GM12878 (cell line): ENCODE measurements at regions not wholly inside any gene's neighbourhood (a gene's known extent, or its start where the extent isn't known, plus 50 kb on each side); places are given as distances from the start of the nearest gene placed in this dataset.

Source experiments
- ATAC-seq: fragments of 200-7000 bp; cut with Tn5 transposase; 3 replicates; pipeline ENCODE4 v1.9.1; 2020; ENCODE audit warnings: mild to moderate bottlenecking, moderate library complexity
- BruUV-seq: library from RNA; stranded (reverse); fragments of 400-500 nt; replicated peaks from 2 replicates; lab custom pipeline; 2021; lab: Mats Ljungman, UMichigan
- CTCF ChIA-PET: fragments of 300-600 bp; sonication (Branson Sonifier 250); formaldehyde crosslinking; extraction: SDS; loops from one replicate; lab custom pipeline; 2021; ENCODE audit warnings: inconsistent platforms; lab: Yijun Ruan, JAX
- POLR2A ChIA-PET: fragments of 350-600 bp; formaldehyde crosslinking; extraction: SDS; loops from one replicate; lab custom pipeline; 2021; ENCODE audit warnings: inconsistent platforms; lab: Charles Lee
- RAD21 ChIA-PET: fragments of 300-600 bp; sonication (Branson Sonifier 250); formaldehyde crosslinking; loops from one replicate; lab custom pipeline; 2023; ENCODE audit warnings: antibody characterized with exemption; ENCODE audit not compliant: unreplicated experiment; lab: Charles Lee
- SMC1A ChIA-PET: fragments of 300-600 bp; sonication (Branson Sonifier 250); formaldehyde crosslinking; loops from one replicate; lab custom pipeline; 2023; ENCODE audit not compliant: unreplicated experiment, uncharacterized antibody; lab: Charles Lee
- DNase-seq: peaks from one replicate; pipeline ENCODE4 v3.0.0-alpha.2; 2011; ENCODE audit warnings: low read depth, low spot score
- FAIRE-seq: peaks from 3 replicates; lab custom pipeline; 2011; peaks lifted over from hg19 to GRCh38; lab: Jason Lieb, UNC
- H2AFZ ChIP-seq: 2 replicates; pipeline ENCODE4 v1.6.0; 2011; ENCODE audit warnings: low read depth, low read length, control low read depth; ENCODE audit not compliant: control insufficient read depth
- H3K27ac ChIP-seq: 2 replicates; pipeline ENCODE4 v1.5.1; 2011; ENCODE audit warnings: control low read depth; ENCODE audit not compliant: control insufficient read depth, insufficient read depth
- H3K27me3 ChIP-seq, 2 experiments: replicated peaks in 1 of 2; 2 replicates each; pipeline versions ENCODE4 v1.6.0 to v1.6.1; 2011; ENCODE audit warnings: low read length in 1 of 2; ENCODE audit not compliant: control insufficient read depth in 2 of 2, insufficient read depth in 2 of 2
- H3K36me3 ChIP-seq, 2 experiments: 2 replicates each; pipeline ENCODE4 v1.5.1; 2011; ENCODE audit warnings: low read length in 1 of 2; ENCODE audit not compliant: control insufficient read depth in 2 of 2, insufficient read depth in 2 of 2
- H3K4me1 ChIP-seq: 2 replicates; pipeline ENCODE4 v1.6.1; 2011; ENCODE audit warnings: mild to moderate bottlenecking, low read length, moderate library complexity, mixed read lengths; ENCODE audit not compliant: control insufficient read depth, insufficient read depth
- H3K4me2 ChIP-seq: 2 replicates; pipeline ENCODE4 v1.6.0; 2011; ENCODE audit warnings: control low read depth; ENCODE audit not compliant: control insufficient read depth, insufficient read depth
- H3K4me3 ChIP-seq: fragments of 200-600 bp; sonication (generic); 2 replicates; pipeline ENCODE4 v1.5.1; 2016
- H3K79me2 ChIP-seq: 2 replicates; pipeline ENCODE4 v1.6.0; 2011; ENCODE audit warnings: low read length; ENCODE audit not compliant: control insufficient read depth, insufficient read depth
- H3K9ac ChIP-seq: 2 replicates; pipeline ENCODE4 v1.8.0; 2011; ENCODE audit warnings: low read length, control low read depth, mixed read lengths; ENCODE audit not compliant: control insufficient read depth, insufficient read depth
- H3K9me3 ChIP-seq: replicated peaks from 3 replicates; pipeline ENCODE4 v1.5.1; 2011; ENCODE audit warnings: mild to moderate bottlenecking, low read length; ENCODE audit not compliant: control insufficient read depth, insufficient read depth
- H4K20me1 ChIP-seq: 2 replicates; pipeline ENCODE4 v1.6.0; 2011; ENCODE audit not compliant: control insufficient read depth, insufficient read depth
- ATF3 ChIP-seq: IDR thresholded peaks from 2 replicates; pipeline ENCODE4 v1.6.1; 2011; ENCODE audit warnings: low read depth, mild to moderate bottlenecking, low read length, moderate library complexity, borderline replicate concordance; ENCODE audit errors: extremely low read depth
- BCL11A ChIP-seq: IDR thresholded peaks from 2 replicates; pipeline ENCODE4 v1.6.1; 2011; ENCODE audit warnings: low read depth, low read length
- BCL3 ChIP-seq: IDR thresholded peaks from 2 replicates; pipeline ENCODE4 v1.6.1; 2011; ENCODE audit warnings: borderline replicate concordance, low read depth, mild to moderate bottlenecking, moderate library complexity, low read length; ENCODE audit not compliant: insufficient read depth, poor library complexity, severe bottlenecking
- JUND ChIP-seq: IDR thresholded peaks from 2 replicates; pipeline ENCODE4 v1.6.1; 2012; ENCODE audit warnings: low read depth, mild to moderate bottlenecking, low read length, improper control_type of control experiment, moderate library complexity
- LARP7 ChIP-seq: fragments of 450-650 bp; IDR thresholded peaks from 2 replicates; pipeline ENCODE4 v1.6.1; 2017; ENCODE audit warnings: mild to moderate bottlenecking
- MTA2 ChIP-seq: fragments of 450-650 bp; IDR thresholded peaks from 2 replicates; pipeline ENCODE4 v1.6.1; 2016; ENCODE audit warnings: low read depth, mild to moderate bottlenecking, moderate library complexity
- MXI1 ChIP-seq: fragments of 150-350 bp; IDR thresholded peaks from 2 replicates; pipeline ENCODE4 v1.6.1; 2011; ENCODE audit warnings: low read depth, mild to moderate bottlenecking, inconsistent platforms, low read length, improper control_type of control experiment
- NRF1 ChIP-seq: conservative IDR thresholded peaks from 2 replicates; pipeline ENCODE4 v1.6.1; 2011; ENCODE audit warnings: mild to moderate bottlenecking, low read depth, low read length, improper control_type of control experiment
- POU2F2 ChIP-seq: IDR thresholded peaks from 3 replicates; pipeline ENCODE4 v1.6.1; 2011; ENCODE audit warnings: low read depth, mild to moderate bottlenecking, low read length, borderline replicate concordance
- SREBF1 ChIP-seq: IDR thresholded peaks from 2 replicates; pipeline ENCODE4 v1.6.1; 2012; ENCODE audit warnings: mild to moderate bottlenecking, low read length
- TCF7 ChIP-seq: IDR thresholded peaks from 2 replicates; pipeline ENCODE4 v1.6.1; 2014; ENCODE audit warnings: antibody characterized with exemption, borderline replicate concordance
- YY1 ChIP-seq: IDR thresholded peaks from 2 replicates; pipeline ENCODE4 v1.6.1; 2011; ENCODE audit warnings: low read depth, mild to moderate bottlenecking, low read length
- WGBS: methylation state at CpG from one replicate; pipeline ENCODE4 v1.1.6; 2016; ENCODE audit warnings: low lambda C conversion rate; ENCODE audit not compliant: insufficient replicate concordance, insufficient coverage; ENCODE audit errors: missing lambda C conversion rate; 5-methylcytosine and 5-hydroxymethylcytosine counted together
- in situ Hi-C: fragments of 300-500 bp; cut with MboI; formaldehyde crosslinking; loops from 9 replicates; pipeline ENCODE4 v1.14.3; 2018; ENCODE audit warnings: mixed read lengths
- intact Hi-C: fragments of 100-400 bp; cut with micrococcal nuclease; formaldehyde crosslinking; loops from one replicate; pipeline ENCODE4 v1.14.2; 2022; ENCODE audit not compliant: unreplicated experiment

- TF ChIP-seq POU2F2, result no peak
- no peak for TF ChIP-seq TCF7
- TF ChIP-seq MXI1, result no peak
- no peak for TF ChIP-seq JUND
- TF ChIP-seq ATF3, result no peak
- TF ChIP-seq NRF1, result no peak
- no peak for TF ChIP-seq YY1
- no peak for TF ChIP-seq BCL11A
- TF ChIP-seq MTA2, result no peak
- no peak for TF ChIP-seq LARP7
- no peak for TF ChIP-seq SREBF1
- no peak for TF ChIP-seq BCL3
- Histone ChIP-seq H3K9me3 (no peaks in the 10 kb centered on the region), H4K20me1 (no peaks in the 10 kb centered on the region), H3K4me2 (no peak overlapping the region), H3K79me2 (no peaks in the 10 kb centered on the region), H3K36me3 (no peaks in the 10 kb centered on the region), H3K27me3 (no peaks in the 10 kb centered on the region), H3K9ac (no peak overlapping the region), H2AFZ (no peak overlapping the region), H3K27ac (no peak overlapping the region), H3K4me3 (no peak overlapping the region), H3K4me1 (no peaks in the 10 kb centered on the region)
- in situ Hi-C loops, result no loop called here
- ATAC-seq (no peak), FAIRE-seq (no peak), DNase-seq (no peak)
- RAD21 ChIA-PET, result no interaction called here
- intact Hi-C loops, result no loop called here
- no TSS peak for BruUV-seq
- WGBS, result 13% methylated on average over 3 of the region's 3 CpGs
- SMC1A ChIA-PET, result interaction anchor here (0.8 kb wide), 1 partner anchor 89 kb away, joined by 3 read pairs; no protein-coding TSS in a partner anchor
- CTCF ChIA-PET, result interaction anchor here (1.1 kb wide), 1 partner anchor 11 kb away, joined by 5 read pairs; no protein-coding TSS in a partner anchor
- POLR2A ChIA-PET, result no interaction called here
These were observed 202.9 kb upstream of the RAD23B start for GRCh38 chr9:107080130-107080529.
